Uterus (tissue), 2 donors: ENCODE measurements at regions not wholly inside any gene's neighbourhood (a gene's known extent, or its start where the extent isn't known, plus 50 kb on each side); places are given as distances from the start of the nearest gene placed in this dataset.

ENCODE experiments used
- POLR2A ChIP-seq, 2 donors: fragments of 450-650 bp; IDR thresholded peaks; one replicate each; pipeline ENCODE4 v1.6.1; 2016; ENCODE audit warnings: antibody characterized with exemption in 2 of 2, mild to moderate bottlenecking in 1 of 2, moderate library complexity in 1 of 2
- TF ChIP-seq, protein P1 (sequence below), 4 experiments: fragments of 200-600 bp in 2 of 4; fragments of 450-650 bp in 2 of 4; sonication (generic) in 2 of 4; IDR thresholded peaks; one replicate each; pipeline ENCODE4 v1.5.1; 2016 to 2019; ENCODE audit warnings: antibody characterized with exemption in 4 of 4, mild to moderate bottlenecking in 2 of 4, moderate library complexity in 1 of 4

DNA sequence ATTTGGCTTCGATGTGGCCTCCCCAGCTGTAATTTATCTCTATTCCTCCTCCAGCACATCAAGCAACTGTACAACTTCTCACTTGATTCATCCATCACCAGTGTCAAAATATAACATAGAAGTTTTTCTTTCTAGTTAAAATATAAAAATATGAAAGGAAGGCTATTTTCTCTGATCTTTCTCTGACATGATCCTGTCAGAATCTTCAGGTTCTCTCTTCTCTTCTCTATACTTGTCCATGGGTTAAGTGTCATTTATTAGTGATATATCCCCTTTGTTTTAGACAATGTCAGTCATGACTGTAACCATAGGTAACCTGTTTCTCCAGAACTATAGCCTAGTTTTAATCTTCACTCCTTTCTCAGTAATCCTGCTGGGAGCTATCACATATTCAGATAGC, 132.5 kb upstream of the G2E3 start:
- TF ChIP-seq, protein P1, sequence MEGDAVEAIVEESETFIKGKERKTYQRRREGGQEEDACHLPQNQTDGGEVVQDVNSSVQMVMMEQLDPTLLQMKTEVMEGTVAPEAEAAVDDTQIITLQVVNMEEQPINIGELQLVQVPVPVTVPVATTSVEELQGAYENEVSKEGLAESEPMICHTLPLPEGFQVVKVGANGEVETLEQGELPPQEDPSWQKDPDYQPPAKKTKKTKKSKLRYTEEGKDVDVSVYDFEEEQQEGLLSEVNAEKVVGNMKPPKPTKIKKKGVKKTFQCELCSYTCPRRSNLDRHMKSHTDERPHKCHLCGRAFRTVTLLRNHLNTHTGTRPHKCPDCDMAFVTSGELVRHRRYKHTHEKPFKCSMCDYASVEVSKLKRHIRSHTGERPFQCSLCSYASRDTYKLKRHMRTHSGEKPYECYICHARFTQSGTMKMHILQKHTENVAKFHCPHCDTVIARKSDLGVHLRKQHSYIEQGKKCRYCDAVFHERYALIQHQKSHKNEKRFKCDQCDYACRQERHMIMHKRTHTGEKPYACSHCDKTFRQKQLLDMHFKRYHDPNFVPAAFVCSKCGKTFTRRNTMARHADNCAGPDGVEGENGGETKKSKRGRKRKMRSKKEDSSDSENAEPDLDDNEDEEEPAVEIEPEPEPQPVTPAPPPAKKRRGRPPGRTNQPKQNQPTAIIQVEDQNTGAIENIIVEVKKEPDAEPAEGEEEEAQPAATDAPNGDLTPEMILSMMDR (IDR thresholded peaks at IDR 0.05) = no peak
- no peak for TF ChIP-seq POLR2A (IDR thresholded peaks at IDR 0.05)
